HCT116 (cell line): ENCODE measurements at regions not wholly inside any gene's neighbourhood (a gene's known extent, or its start where the extent isn't known, plus 50 kb on each side); places are given as distances from the start of the nearest gene placed in this dataset.

Experiments
- EGR1 ChIP-seq: IDR thresholded peaks from 2 replicates; pipeline ENCODE4 v1.6.1; 2012; ENCODE audit warnings: low read depth
- EZH2phosphoT487 ChIP-seq: fragments of 200-600 bp; IDR thresholded peaks from 2 replicates; pipeline ENCODE4 v1.6.1; 2018; ENCODE audit warnings: antibody characterized with exemption, borderline replicate concordance
- MAX ChIP-seq: IDR thresholded peaks from 2 replicates; pipeline ENCODE4 v1.6.1; 2012
- POLR2A ChIP-seq: IDR thresholded peaks from 2 replicates; pipeline ENCODE4 v1.7.0; 2011; ENCODE audit warnings: borderline replicate concordance; ENCODE audit not compliant: insufficient read depth, insufficient read length; ENCODE audit errors: extremely low read depth
- POLR2AphosphoS5 ChIP-seq: IDR thresholded peaks from 2 replicates; pipeline ENCODE4 v1.6.1; 2011; ENCODE audit warnings: mild to moderate bottlenecking, low read depth, low read length, moderate library complexity
- RAD21 ChIP-seq: IDR thresholded peaks from 2 replicates; pipeline ENCODE4 v1.6.1; 2012; ENCODE audit warnings: low read depth, mild to moderate bottlenecking
- REST ChIP-seq: IDR thresholded peaks from 2 replicates; pipeline ENCODE4 v1.6.1; 2012; ENCODE audit warnings: low read depth
- TF ChIP-seq, protein P1 (sequence below), 3 experiments: fragments of 200-600 bp in 1 of 3; sonication (generic) in 1 of 3; IDR thresholded peaks in 2 of 3; conservative IDR thresholded peaks in 1 of 3; 2 replicates each; pipeline ENCODE4 v1.5.1; 2012 to 2017; ENCODE audit warnings: low read depth in 2 of 3, low read length in 2 of 3, antibody characterized with exemption in 1 of 3, borderline replicate concordance in 1 of 3, control low read depth in 1 of 3, mild to moderate bottlenecking in 1 of 3, mixed read lengths in 1 of 3, mixed run types in 1 of 3, moderate library complexity in 1 of 3; ENCODE audit not compliant: insufficient read depth in 1 of 3

- no peak for TF ChIP-seq EGR1
- no peak for TF ChIP-seq POLR2AphosphoS5
- TF ChIP-seq, protein P1, sequence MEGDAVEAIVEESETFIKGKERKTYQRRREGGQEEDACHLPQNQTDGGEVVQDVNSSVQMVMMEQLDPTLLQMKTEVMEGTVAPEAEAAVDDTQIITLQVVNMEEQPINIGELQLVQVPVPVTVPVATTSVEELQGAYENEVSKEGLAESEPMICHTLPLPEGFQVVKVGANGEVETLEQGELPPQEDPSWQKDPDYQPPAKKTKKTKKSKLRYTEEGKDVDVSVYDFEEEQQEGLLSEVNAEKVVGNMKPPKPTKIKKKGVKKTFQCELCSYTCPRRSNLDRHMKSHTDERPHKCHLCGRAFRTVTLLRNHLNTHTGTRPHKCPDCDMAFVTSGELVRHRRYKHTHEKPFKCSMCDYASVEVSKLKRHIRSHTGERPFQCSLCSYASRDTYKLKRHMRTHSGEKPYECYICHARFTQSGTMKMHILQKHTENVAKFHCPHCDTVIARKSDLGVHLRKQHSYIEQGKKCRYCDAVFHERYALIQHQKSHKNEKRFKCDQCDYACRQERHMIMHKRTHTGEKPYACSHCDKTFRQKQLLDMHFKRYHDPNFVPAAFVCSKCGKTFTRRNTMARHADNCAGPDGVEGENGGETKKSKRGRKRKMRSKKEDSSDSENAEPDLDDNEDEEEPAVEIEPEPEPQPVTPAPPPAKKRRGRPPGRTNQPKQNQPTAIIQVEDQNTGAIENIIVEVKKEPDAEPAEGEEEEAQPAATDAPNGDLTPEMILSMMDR (IDR thresholded peaks at IDR 0.05 in 2 of 3, conservative IDR thresholded peaks at IDR 0.05 in 1 of 3; ENCODE audit: borderline replicate concordance in 1 of 3, insufficient read depth in 1 of 3, low read depth in 2 of 3, low read length in 2 of 3): no peak
- TF ChIP-seq POLR2A: no peak
- TF ChIP-seq RAD21: no peak
- no peak for TF ChIP-seq MAX
- TF ChIP-seq EZH2phosphoT487: no peak
- no peak for TF ChIP-seq REST
Measured at GRCh38 chr2:83959266-83959665, 499.8 kb downstream of the SUCLG1 start.
